ENCODE measurements at regions not wholly inside any gene's neighbourhood (a gene's known extent, or its start where the extent isn't known, plus 50 kb on each side); places are given as distances from the start of the nearest gene placed in this dataset.

- DNase-seq (ENCODE audit: low read depth in 3 of 3): no peak
Measured at GRCh38 chr22:47439643-47440265, 677.3 kb downstream of the TBC1D22A start.

DNA sequence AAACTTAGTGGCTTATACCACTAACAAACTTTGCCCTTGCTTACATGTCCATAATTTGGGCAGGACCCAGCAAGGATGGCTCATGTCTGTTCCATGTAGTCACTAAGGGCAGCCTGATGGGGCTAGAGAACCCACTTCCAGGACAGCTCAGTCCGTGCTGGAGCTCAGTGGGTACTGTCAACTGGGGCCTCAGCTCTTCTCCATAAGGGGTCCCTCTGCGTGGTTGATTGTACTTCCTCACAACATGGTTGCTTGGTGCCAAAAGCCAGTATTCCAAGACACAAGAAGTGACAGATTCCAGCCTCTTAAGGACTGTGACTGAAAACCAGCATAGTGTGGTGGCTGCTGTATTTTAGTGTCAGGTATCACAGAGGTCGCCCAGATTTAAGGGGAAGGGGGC lies 675.2 kb downstream of the TBC1D22A start:
- no peak for DNase-seq (ENCODE audit: low read depth in 3 of 3)

- DNase-seq (ENCODE audit: low read depth in 3 of 3): no peak
Measured at GRCh38 chr22:47437110-47437509, 674.7 kb downstream of the TBC1D22A start.

- no peak for DNase-seq (ENCODE audit: low read depth in 3 of 3)
Measured at GRCh38 chr22:47435826-47436225, 673.4 kb downstream of the TBC1D22A start.

GRCh38 chr22:47435204-47435487 lies 672.7 kb downstream of the TBC1D22A start:
- no peak for DNase-seq (ENCODE audit: low read depth in 3 of 3)

GRCh38 chr22:47434336-47435203 lies 672.1 kb downstream of the TBC1D22A start:
- no peak for DNase-seq (ENCODE audit: low read depth in 3 of 3)

GRCh38 chr22:47433627-47434026 lies 671.2 kb downstream of the TBC1D22A start:
- DNase-seq (ENCODE audit: low read depth in 3 of 3): no peak

DNA sequence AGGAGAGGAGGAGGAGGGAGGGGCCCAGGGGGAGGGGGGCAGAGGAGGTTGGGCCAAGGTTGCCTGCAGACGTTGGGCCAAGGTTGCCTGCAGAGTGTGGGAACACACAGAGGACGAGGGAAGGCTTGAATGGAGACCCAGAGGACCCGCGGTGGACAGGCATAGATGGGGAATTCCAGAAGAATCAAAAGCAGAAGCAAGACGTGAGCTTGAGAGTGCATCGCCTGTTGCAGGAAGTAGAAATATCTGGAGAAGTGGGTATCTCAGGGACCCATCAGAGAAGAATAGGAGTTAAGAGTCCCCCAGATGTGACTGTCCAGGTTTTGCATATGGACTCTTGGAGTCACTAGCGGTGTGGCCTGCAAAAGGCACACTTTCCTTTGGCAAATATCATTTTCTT lies 670.2 kb downstream of the TBC1D22A start:
- no peak for DNase-seq (ENCODE audit: low read depth in 3 of 3)

DNA sequence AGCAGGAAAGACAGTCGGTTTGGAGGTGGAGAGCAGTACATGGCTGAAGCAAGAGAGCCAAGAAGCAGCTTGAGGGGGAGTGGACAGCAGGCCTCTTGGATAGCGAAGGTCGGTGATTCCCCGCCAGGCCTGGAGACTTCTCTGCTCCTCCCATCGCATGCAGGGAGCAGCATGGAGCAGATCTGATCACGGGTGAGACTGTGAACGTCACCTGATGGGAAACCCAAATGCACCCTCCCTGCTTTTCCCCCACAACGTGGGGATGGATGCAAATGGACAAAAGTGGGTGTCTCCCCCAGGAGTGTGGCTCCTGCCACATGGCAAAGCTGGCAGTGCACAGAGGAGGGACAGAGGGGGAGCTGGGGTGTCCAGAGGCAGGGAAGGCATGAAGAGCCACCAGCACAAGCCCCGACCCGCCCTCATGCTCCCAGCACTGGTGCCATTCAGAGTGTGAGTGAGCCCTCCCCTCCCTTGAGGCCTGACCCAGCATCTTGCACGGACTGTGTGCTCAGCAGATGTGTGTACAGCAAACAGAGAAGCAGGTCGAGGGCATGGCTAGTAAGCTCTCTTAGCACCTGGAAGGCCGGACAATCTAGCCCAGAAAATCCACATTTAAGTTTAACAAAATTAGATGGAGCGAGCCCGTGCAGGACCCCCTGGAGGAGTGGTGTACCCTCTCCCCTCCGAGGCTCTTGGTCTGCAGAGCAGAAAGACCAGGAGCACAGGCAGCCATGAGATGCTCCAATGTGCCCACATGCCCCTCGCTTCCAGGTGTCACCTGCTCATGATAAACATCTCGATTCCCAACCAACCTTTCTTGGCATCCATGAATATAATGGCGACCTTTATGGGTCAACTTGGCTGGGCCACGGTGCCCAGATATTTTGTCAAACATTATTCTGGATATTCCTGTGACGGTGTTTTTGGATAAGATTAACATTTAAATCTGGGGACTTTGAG lies 661.7 kb downstream of the TBC1D22A start:
- no peak for DNase-seq (ENCODE audit: low read depth in 3 of 3)

DNA sequence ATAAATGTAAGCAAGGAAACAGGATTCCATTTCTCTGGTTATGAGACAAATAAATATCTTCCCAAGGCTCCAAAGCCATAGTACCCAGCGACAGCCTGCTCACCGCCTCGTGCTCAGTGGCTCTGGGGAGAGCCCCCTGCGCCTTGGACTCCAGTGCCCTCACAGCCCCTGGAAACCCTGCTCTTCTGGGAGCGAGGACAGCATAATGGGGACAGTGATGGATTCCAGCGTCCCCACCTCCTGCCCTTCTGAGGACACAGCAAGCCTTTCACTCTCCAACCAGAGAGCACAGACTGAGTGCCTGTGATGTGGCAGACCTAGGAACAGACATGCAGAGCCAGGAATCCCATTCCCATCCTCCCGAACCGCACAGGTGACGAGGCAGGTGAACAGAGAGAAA lies 660.8 kb downstream of the TBC1D22A start:
- DNase-seq (ENCODE audit: low read depth in 3 of 3): no peak

DNA sequence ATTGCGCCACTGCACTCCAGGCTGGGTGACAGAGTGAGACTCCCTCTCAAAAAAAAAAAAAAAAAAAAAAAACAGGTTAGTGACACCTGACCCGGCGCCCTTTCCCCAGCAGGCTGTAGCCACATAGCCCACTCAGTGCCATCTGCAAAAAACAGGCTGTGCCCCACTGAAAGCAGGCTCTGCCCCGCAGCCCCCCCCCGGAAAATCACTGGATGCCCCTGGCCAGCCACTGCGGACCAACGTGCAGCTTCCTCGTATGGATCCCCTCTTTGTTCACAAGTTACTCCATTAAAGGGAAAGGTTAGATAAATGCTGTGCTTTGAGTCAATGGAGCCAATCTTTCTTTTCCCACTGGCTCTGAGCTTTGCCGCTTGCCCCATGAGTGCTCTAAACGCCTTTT lies 660.3 kb downstream of the TBC1D22A start:
- no peak for DNase-seq (ENCODE audit: low read depth in 3 of 3)

- no peak for DNase-seq (ENCODE audit: low read depth in 3 of 3)
Measured at GRCh38 chr22:47421846-47422245, 659.4 kb downstream of the TBC1D22A start.

DNA sequence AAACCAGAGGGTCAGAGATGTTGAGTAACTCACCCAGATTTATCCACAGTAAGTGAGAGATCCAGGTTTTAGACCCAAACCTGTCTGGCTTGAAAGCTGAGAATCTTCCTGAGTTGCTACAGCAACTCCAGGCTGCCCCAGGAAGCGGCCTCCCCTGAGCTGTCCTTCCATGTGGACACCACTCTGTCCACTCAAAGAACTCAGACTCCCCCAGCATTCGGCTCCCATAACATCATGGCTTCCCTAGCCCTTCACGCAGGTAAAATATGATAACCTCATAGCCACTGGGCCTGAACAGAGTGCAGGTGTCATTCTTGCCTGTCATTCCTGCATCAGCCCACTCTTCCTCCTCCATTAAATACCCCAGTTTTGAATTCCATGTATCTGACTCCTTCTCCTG lies 657.8 kb downstream of the TBC1D22A start:
- no peak for DNase-seq (ENCODE audit: low read depth in 3 of 3)

DNA sequence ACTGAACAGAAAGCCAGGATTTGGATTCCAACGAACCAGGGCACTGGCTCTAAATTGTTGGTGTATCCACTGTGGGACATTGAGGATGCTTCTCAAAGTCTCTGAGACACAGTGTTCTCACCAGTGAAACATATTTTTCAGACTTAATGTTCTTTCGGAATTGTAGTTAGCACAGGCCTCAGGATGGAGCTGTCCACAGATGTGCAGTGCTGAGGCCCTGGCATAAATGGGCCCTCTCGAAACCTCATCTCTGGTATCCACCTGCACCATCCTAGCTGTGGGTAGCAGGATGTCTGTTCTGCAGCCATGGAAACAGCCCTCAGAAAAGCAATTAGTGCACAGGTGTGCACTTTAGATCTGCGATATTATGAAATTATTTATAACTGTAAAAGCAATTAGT lies 656.8 kb downstream of the TBC1D22A start:
- no peak for DNase-seq (ENCODE audit: low read depth in 3 of 3)

DNA sequence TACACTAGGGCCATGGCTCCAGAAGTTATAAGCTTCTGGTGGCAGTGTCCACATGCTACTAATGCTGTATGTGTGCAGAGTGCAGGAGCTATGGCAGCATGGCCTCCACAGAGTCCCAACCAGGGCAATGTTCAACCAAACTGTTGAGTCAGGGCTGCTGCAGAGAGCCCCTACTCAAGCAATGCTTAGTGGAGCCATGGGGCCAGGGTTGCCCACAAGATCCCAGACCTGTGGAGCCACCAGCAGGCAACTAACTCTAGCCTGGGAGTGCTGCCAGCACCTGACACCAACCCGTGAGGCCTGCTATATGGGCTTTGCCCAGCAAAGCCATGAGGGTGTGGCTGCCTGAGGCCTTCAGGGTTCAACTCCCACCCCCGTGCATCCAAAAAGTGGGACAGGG lies 655.2 kb downstream of the TBC1D22A start:
- DNase-seq (ENCODE audit: low read depth in 3 of 3): no peak

DNA sequence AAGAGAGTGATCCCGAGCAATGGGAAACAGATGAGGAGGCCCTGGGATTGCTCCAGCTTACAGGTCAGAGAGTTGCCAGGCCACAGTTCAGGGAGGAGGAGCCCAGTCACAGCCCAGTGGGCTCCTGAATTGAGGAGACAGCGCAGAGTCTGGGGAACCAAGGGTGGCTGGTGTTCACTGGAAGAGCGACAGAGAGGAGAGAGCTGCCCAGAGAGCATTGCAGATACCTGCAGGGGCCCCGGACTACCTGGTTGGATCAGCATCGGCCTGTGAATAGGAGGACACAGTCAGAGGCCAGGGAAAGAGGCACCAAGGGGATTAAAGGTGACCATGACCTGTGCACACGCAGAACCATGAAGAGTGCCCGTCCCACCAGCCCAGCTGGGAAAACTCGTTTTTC lies 648.6 kb downstream of the TBC1D22A start:
- no peak for DNase-seq (ENCODE audit: low read depth in 3 of 3)

DNA sequence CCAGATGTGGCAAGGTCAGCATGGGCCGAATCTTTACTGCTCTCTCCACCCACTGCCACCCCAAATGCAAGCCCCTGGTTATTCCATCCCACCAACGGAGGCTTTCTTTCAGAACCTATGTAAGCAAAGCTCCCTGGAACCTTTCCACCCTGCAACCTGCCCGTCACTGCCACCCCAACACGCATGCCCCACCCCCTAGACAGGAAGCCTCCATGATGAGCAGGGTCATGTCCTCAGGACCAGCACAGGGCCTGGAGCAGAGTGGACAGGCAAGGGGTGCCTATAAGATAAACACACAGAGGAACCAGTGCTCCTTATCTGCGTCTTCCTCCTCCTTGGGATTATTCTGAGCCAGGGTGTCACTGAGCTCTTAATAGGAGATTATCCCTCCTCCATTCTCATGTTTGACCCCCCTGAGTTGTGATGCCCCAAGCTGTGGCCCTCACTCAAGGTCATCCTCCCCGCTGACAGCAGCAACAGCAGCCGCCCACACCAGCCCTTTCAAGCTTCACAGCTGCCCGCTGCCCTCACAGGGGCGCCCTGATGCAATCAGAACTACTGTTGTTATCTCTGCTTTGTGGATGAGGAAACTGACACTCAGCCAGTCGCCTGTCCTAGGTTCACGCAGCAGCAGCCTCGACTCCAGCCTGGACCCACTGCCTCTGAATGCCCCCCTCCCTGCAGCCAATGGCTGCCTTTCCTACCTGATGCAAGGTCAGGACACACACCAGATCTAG lies 647.3 kb downstream of the TBC1D22A start:
- DNase-seq (ENCODE audit: low read depth in 3 of 3): no peak

- DNase-seq (ENCODE audit: low read depth in 3 of 3): no peak
Measured at GRCh38 chr22:47408409-47408808, 646.0 kb downstream of the TBC1D22A start.

- no peak for DNase-seq (ENCODE audit: low read depth in 3 of 3)
Measured at GRCh38 chr22:47407461-47408025, 645.1 kb downstream of the TBC1D22A start.

- no peak for DNase-seq (ENCODE audit: low read depth in 3 of 3)
Measured at GRCh38 chr22:47406896-47407295, 644.4 kb downstream of the TBC1D22A start.

GRCh38 chr22:47406180-47406834 lies 643.9 kb downstream of the TBC1D22A start:
- no peak for DNase-seq (ENCODE audit: low read depth in 3 of 3)
